ENCODE measurements at regions not wholly inside any gene's neighbourhood (a gene's known extent, or its start where the extent isn't known, plus 50 kb on each side); places are given as distances from the start of the nearest gene placed in this dataset.

GRCh38 chr20:39243962-39244361, 281.8 kb downstream of the DHX35 start:
- DNase-seq: no peak

GRCh38 chr20:39242614-39243013, 280.5 kb downstream of the DHX35 start:
- DNase-seq: no peak

GRCh38 chr20:39234520-39235095, 272.5 kb downstream of the DHX35 start:
- DNase-seq: no peak

- no peak for DNase-seq
These were observed 271.6 kb downstream of the DHX35 start for GRCh38 chr20:39233755-39234154.

- no peak for DNase-seq
These were observed 265.3 kb downstream of the DHX35 start for GRCh38 chr20:39227416-39227815.

GRCh38 chr20:39225978-39226377, 263.8 kb downstream of the DHX35 start:
- no peak for DNase-seq

- no peak for DNase-seq
These were observed 263.4 kb downstream of the DHX35 start for GRCh38 chr20:39225536-39225935.

- no peak for DNase-seq
These were observed 260.0 kb downstream of the DHX35 start for GRCh38 chr20:39222101-39222500.

GRCh38 chr20:39216195-39216594, 254.1 kb downstream of the DHX35 start:
- DNase-seq: no peak

- no peak for DNase-seq
These were observed 252.7 kb downstream of the DHX35 start for GRCh38 chr20:39214828-39215227.

GRCh38 chr20:39213476-39214145, 251.5 kb downstream of the DHX35 start:
- no peak for DNase-seq

GRCh38 chr20:39211060-39211748, 249.1 kb downstream of the DHX35 start:
- no peak for DNase-seq

GRCh38 chr20:39210341-39211036, 248.3 kb downstream of the DHX35 start:
- DNase-seq: no peak

- DNase-seq: no peak
These were observed 244.9 kb downstream of the DHX35 start for GRCh38 chr20:39206899-39207564.

- DNase-seq: no peak
These were observed 233.5 kb downstream of the DHX35 start for GRCh38 chr20:39195582-39196021.

GRCh38 chr20:39190666-39191570, 228.8 kb downstream of the DHX35 start:
- no peak for DNase-seq

- DNase-seq: no peak
These were observed 226.2 kb downstream of the DHX35 start for GRCh38 chr20:39188266-39188765.

GRCh38 chr20:39181490-39181889, 219.3 kb downstream of the DHX35 start:
- no peak for DNase-seq

- DNase-seq: no peak
These were observed 214.3 kb downstream of the DHX35 start for GRCh38 chr20:39176457-39176856.

GRCh38 chr20:39170896-39171463, 208.8 kb downstream of the DHX35 start:
- no peak for DNase-seq

GRCh38 chr20:39165099-39165498, 203.0 kb downstream of the DHX35 start:
- DNase-seq: no peak

Measured in hindlimb muscle (tissue), 1 donor.